HG03280 (cell line): ENCODE measurements at regions not wholly inside any gene's neighbourhood (a gene's known extent, or its start where the extent isn't known, plus 50 kb on each side); places are given as distances from the start of the nearest gene placed in this dataset.
"Not testable (repeated sequence)": the region's sequence is repeated elsewhere in the genome, so short reads cannot be mapped to it uniquely, and the experiment has no call there.

Source experiments
- ATAC-seq: cut with Tn5 transposase; IDR thresholded peaks from one replicate; pipeline ENCODE4 v1.9.1; 2021; ENCODE audit warnings: mild to moderate bottlenecking, moderate library complexity; ENCODE audit not compliant: unreplicated experiment

DNA sequence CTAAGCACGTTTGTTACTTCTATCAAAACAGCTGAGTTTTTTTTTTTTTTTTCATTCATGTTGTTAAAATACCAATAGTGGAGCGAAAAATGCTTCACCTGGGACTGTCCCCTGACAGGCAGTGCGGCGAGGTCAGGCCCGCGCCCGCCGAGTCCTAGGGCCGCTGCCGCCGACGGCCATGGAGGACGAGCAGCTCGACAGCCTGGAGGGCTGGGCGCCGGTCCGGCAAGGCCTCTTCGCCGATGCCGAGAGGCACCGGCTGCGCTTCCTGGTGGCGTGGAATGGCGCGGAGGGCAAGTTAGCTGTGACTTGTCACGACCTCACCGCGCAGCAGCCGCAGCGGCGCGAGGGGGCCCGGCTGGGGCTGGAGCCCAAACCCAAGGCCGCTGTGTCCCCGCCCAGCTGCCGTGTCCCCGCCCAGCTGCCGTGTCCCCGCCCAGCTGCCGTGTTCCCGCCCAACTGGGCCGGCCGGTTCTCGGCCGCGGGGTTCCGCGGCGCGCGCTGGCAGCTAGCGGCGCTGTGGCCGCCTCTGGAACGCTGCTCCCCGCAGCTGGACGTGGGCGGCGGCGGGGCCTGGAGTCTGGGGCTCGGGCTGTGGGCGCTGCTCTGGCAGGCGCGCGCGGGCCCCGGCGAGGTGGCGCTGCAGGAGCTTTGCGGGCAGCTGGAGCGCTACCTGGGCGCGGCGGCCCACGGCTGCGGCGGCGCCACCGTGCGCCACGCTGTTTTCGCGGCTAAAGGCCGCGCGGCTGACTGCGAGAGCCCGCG lies 56.7 kb upstream of the GOLGA8R start:
- peak; percentile 98 for ATAC-seq

GRCh38 chr15:30471366-30471749 lies 57.3 kb upstream of the GOLGA8R start:
- not testable (repeated sequence) for ATAC-seq

DNA sequence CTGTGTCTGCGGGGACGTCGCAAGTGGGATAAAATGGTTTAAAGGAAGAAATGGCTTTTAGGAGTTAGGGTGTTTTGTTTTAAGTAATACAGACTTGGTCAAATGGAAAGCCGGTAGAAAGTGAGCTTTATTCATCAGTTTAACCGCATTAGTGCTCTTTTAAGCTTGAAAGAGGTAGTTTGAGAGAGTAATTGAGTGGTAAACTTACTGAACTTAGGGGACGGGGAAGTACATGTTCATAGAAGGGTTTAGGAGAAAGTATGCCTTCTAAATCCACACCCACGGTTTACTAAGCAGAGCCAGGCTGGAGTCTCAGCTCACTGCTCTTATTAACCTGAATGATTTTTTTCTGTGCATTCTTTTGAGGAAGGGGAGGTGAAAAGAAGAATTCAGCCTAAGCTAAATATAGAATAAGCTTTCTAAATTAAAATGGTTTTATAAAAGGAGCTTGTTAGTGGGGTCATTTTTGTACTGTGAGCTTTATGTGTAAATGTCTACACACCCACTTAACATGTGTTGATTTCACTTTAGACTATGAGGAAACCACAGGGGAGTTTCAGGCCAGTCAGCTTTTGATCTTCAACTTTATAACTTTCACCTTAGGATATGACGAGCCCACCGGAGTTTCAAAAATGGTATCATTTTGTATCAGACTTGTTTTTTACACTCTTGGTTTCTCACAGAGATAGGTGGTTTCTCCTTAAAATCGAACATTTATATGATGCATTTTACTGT lies 57.9 kb upstream of the GOLGA8R start:
- not testable (repeated sequence) for ATAC-seq

DNA sequence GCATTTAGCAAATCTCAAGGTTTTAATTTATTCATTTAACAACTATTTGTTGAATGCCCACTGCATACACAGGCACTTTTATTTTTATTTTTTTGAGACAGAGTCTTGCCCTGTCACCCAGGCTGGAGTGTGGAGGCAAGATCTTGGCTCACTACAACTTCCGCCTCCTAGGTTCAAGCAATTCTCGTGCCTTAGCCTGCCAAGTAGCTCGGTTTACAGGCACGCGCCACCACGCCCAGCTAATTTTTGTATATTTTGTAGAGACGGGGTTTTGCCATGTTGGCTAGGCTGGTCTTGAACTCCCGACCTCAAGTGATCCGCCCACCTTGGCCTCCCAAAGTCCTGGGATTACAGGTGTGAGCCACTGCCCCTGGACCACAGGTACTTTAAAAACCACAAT lies 67.0 kb upstream of the GOLGA8Q start:
- not testable (repeated sequence) for ATAC-seq

DNA sequence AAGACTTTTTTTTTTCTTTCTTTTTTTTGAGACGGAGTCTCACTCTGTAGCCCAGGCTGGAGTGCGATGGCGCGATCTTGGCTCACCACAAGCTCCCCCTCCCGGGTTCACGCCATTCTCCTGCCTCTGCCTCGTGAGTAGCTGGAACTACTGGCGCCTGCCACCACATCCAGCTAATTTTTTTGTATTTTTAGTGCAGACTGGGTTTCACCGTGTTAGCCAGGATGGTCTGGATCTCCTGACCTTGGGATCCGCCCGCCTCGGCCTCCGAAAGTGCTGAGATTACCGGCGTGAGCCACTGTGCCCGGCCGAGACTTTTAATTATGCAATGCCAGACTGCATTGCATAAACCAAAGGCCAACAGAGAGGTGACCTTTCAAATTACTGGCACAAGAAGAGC lies 62.6 kb upstream of the GOLGA8Q start:
- ATAC-seq: not testable (repeated sequence)

DNA sequence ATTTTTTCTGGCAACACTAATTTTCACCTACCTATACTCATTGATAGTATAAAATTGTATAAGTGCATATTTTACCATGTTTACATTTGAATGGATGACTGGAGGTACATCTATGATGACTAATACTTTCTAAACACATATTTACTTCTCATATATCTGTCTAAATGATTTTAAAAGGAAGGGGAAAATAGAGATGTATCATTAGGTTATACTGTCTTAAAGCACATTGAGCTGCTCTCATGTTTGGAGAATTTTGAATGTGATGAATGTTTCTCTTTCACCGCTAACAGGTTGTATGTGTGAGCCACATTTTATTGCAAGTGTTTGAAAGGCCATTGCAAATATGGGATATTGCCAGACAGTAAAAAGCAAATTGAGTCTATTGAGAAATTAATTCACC lies 61.5 kb upstream of the GOLGA8Q start:
- ATAC-seq: not testable (repeated sequence)

- ATAC-seq: not testable (repeated sequence)
Measured at GRCh38 chr15:30493947-30494346, 57.9 kb upstream of the GOLGA8Q start.

GRCh38 chr15:30497275-30497674 lies 54.6 kb upstream of the GOLGA8Q start:
- not testable (repeated sequence) for ATAC-seq

DNA sequence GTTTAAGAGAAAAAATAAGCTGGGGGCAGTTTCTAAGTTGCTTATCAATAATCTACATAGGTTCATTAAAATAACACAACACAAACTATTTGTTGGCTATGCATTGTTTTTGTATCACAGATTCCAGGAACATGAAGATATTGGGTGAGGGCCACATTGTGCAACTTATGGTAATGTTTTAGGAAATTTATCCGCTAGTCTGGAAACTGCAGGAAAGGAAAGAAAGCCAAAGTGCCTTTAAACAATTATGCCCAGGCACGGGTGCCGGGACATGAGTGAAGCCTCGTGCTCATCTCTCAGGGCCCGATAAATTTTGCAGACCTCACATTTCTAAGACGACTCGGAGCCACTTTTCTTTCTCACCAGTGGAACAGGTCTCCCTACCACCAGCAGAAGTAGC lies 52.6 kb upstream of the GOLGA8Q start:
- not testable (repeated sequence) for ATAC-seq

DNA sequence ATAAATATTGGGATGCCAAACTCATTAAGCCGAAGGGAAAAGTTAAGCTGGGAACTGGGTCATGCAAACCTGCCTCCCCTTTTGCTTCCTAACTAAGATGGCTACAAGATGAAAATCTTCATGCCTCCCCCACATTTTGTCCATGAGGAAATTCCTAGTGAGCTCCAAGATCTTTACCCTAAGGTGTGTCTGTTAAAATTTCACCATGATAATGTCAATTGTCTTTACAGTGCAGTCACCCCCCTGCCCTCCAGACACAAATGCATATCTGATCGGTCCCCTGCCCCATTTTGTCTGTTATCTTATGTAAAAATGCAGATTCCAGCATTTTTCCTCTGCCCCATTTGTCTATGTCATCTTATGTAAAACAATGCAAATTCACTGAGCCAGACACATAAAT lies 51.3 kb upstream of the GOLGA8Q start:
- ATAC-seq: not testable (repeated sequence)
